ENCODE measurements at regions not wholly inside any gene's neighbourhood (a gene's known extent, or its start where the extent isn't known, plus 50 kb on each side); places are given as distances from the start of the nearest gene placed in this dataset.

DNA sequence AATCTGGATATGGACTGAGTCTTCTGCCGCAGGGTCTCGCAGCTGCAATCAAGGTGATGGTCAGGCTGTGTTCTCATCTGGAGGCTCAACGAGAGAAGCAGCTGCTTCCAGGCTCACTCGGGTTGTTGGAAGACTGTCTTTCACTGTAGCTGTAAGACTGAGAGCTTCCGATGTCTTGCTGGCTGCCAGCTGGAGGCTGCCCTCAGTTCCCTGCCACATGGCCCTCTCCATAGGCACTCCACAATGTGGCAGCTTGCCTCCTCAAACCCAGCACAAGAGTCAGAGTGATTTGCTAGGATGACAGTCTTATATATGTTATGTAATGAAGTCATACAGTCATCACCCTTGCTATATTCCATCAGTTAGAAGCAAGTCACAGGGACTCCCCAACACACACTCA is 290.5 kb upstream of the CDYL start:
- H3K9me3 ChIP-seq (ENCODE audit: low read length) = 0 out of 2 replicates have a peak, but pooled peaks cover 4% of the 10 kb centered on the region
- no peak overlapping the region for H3K4me2 ChIP-seq (ENCODE audit: low read length)
- no peak overlapping the region for H2AFZ ChIP-seq (ENCODE audit: low read length)
- H3K27ac ChIP-seq (ENCODE audit: low read depth, low read length, poor library complexity, severe bottlenecking) = no peak overlapping the region
- no peaks in the 10 kb centered on the region for H4K20me1 ChIP-seq (ENCODE audit: insufficient read depth, low read length)
- H3K9me2 ChIP-seq (ENCODE audit: low read depth, low read length) = no peaks in the 10 kb centered on the region
- TF ChIP-seq, protein P1, sequence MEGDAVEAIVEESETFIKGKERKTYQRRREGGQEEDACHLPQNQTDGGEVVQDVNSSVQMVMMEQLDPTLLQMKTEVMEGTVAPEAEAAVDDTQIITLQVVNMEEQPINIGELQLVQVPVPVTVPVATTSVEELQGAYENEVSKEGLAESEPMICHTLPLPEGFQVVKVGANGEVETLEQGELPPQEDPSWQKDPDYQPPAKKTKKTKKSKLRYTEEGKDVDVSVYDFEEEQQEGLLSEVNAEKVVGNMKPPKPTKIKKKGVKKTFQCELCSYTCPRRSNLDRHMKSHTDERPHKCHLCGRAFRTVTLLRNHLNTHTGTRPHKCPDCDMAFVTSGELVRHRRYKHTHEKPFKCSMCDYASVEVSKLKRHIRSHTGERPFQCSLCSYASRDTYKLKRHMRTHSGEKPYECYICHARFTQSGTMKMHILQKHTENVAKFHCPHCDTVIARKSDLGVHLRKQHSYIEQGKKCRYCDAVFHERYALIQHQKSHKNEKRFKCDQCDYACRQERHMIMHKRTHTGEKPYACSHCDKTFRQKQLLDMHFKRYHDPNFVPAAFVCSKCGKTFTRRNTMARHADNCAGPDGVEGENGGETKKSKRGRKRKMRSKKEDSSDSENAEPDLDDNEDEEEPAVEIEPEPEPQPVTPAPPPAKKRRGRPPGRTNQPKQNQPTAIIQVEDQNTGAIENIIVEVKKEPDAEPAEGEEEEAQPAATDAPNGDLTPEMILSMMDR (IDR thresholded peaks at IDR 0.05; ENCODE audit: low read length) = no peak
- TF ChIP-seq EZH2 (IDR thresholded peaks at IDR 0.05; ENCODE audit: borderline replicate concordance, low read length) = no peak
- no peaks in the 10 kb centered on the region for H3K4me1 ChIP-seq (ENCODE audit: insufficient read depth, low read length, severe bottlenecking)
- H3K27me3 ChIP-seq (ENCODE audit: insufficient read depth, low read length) = peaks cover 4% of the 10 kb centered on the region; the same call in 1 of the 2 replicates
- no peaks in the 10 kb centered on the region for H3K79me2 ChIP-seq (ENCODE audit: insufficient read depth, low read length)
- H3K9ac ChIP-seq (ENCODE audit: low read length) = no peak overlapping the region
- H3K4me3 ChIP-seq (ENCODE audit: low read depth, low read length, poor library complexity, severe bottlenecking) = no peak overlapping the region
- no peaks in the 10 kb centered on the region for H3F3A ChIP-seq (ENCODE audit: insufficient read depth, low read length)
- no peaks in the 10 kb centered on the region for H3K36me3 ChIP-seq (ENCODE audit: insufficient read depth, low read length)

- Histone ChIP-seq H3K79me2 (ENCODE audit: insufficient read depth, low read length) (no peaks in the 10 kb centered on the region), H3K4me3 (ENCODE audit: low read depth, low read length, poor library complexity, severe bottlenecking) (no peak overlapping the region), H4K20me1 (ENCODE audit: insufficient read depth, low read length) (no peaks in the 10 kb centered on the region), H3K9ac (ENCODE audit: low read length) (no peak overlapping the region), H3K9me2 (ENCODE audit: low read depth, low read length) (no peaks in the 10 kb centered on the region), H3K36me3 (ENCODE audit: insufficient read depth, low read length) (no peaks in the 10 kb centered on the region), H3K27ac (ENCODE audit: low read depth, low read length, poor library complexity, severe bottlenecking) (no peak overlapping the region), H3F3A (ENCODE audit: insufficient read depth, low read length) (no peaks in the 10 kb centered on the region), H3K4me1 (ENCODE audit: insufficient read depth, low read length, severe bottlenecking) (no peaks in the 10 kb centered on the region), H2AFZ (ENCODE audit: low read length) (no peak overlapping the region), H3K9me3 (ENCODE audit: low read length) (no peaks in the 10 kb centered on the region), H3K27me3 (ENCODE audit: insufficient read depth, low read length) (peaks cover 4% of the 10 kb centered on the region; the same call in 1 of the 2 replicates), H3K4me2 (ENCODE audit: low read length) (no peak overlapping the region)
- TF ChIP-seq, protein P1 (IDR thresholded peaks at IDR 0.05; ENCODE audit: low read length) = no peak
- no peak for TF ChIP-seq EZH2 (IDR thresholded peaks at IDR 0.05; ENCODE audit: borderline replicate concordance, low read length)
These were observed 293.7 kb upstream of the CDYL start for GRCh38 chr6:4482461-4482860.

- TF ChIP-seq, protein P1 (IDR thresholded peaks at IDR 0.05; ENCODE audit: low read length) = no peak
- no peak for TF ChIP-seq EZH2 (IDR thresholded peaks at IDR 0.05; ENCODE audit: borderline replicate concordance, low read length)
- no peak overlapping the region for H3K27ac ChIP-seq (ENCODE audit: low read depth, low read length, poor library complexity, severe bottlenecking)
- H3K4me3 ChIP-seq (ENCODE audit: low read depth, low read length, poor library complexity, severe bottlenecking) = no peak overlapping the region
- no peak overlapping the region for H3K4me2 ChIP-seq (ENCODE audit: low read length)
- H4K20me1 ChIP-seq (ENCODE audit: insufficient read depth, low read length) = no peaks in the 10 kb centered on the region
- H3K36me3 ChIP-seq (ENCODE audit: insufficient read depth, low read length) = no peaks in the 10 kb centered on the region
- H3K9me2 ChIP-seq (ENCODE audit: low read depth, low read length) = no peaks in the 10 kb centered on the region
- peaks cover 4% of the 10 kb centered on the region; the same call in 1 of the 2 replicates for H3K27me3 ChIP-seq (ENCODE audit: insufficient read depth, low read length)
- no peaks in the 10 kb centered on the region for H3K9me3 ChIP-seq (ENCODE audit: low read length)
- no peaks in the 10 kb centered on the region for H3K4me1 ChIP-seq (ENCODE audit: insufficient read depth, low read length, severe bottlenecking)
- no peak overlapping the region for H2AFZ ChIP-seq (ENCODE audit: low read length)
- no peak overlapping the region for H3K9ac ChIP-seq (ENCODE audit: low read length)
- no peaks in the 10 kb centered on the region for H3K79me2 ChIP-seq (ENCODE audit: insufficient read depth, low read length)
- H3F3A ChIP-seq (ENCODE audit: insufficient read depth, low read length) = no peaks in the 10 kb centered on the region
These were observed 295.1 kb upstream of the CDYL start for GRCh38 chr6:4480788-4481735.

All from OCI-LY1 (cell line).